Right hindlimb (tissue), 1 donor: ENCODE measurements at regions not wholly inside any gene's neighbourhood (a gene's known extent, or its start where the extent isn't known, plus 50 kb on each side); places are given as distances from the start of the nearest gene placed in this dataset.

ENCODE experiments used
- DNase-seq: peaks from one replicate; pipeline ENCODE4 v3.0.0-alpha.2; 2018

GRCh38 chr4:77538574-77539157, 67.0 kb upstream of the CXCL13 start:
- DNase-seq: no peak
